SK-N-SH (cell line): ENCODE measurements at regions not wholly inside any gene's neighbourhood (a gene's known extent, or its start where the extent isn't known, plus 50 kb on each side); places are given as distances from the start of the nearest gene placed in this dataset.

Experiments
- CTCF ChIA-PET: fragments of 300-600, 350-600 bp; formaldehyde crosslinking; extraction: SDS; loops from one replicate; lab custom pipeline; 2021; lab: Yijun Ruan, JAX
- POLR2A ChIA-PET: fragments of 350-600 bp; sonication (Branson Sonifier 250); formaldehyde crosslinking; extraction: SDS; loops from one replicate; lab custom pipeline; 2020; ENCODE audit warnings: antibody characterized with exemption, inconsistent platforms; lab: Yijun Ruan, JAX
- DNase-seq: peaks from one replicate; pipeline ENCODE4 v3.0.0; 2012
- H2AFZ ChIP-seq: fragments of 200-600 bp; sonication (generic); 2 replicates; pipeline ENCODE4 v1.8.1; 2016; ENCODE audit warnings: antibody characterized with exemption, mild to moderate bottlenecking, low read depth
- H3F3A ChIP-seq: fragments of 200-600 bp; sonication (generic); replicated peaks from 2 replicates; pipeline ENCODE3; 2016; ENCODE audit warnings: antibody characterized with exemption, mild to moderate bottlenecking; ENCODE audit not compliant: insufficient read depth
- H3K27ac ChIP-seq, 2 experiments: fragments of 200-500 bp in 1 of 2; fragments of 200-600 bp in 1 of 2; sonication (Bioruptor generic) in 1 of 2; sonication (generic), shearing (Covaris generic) in 1 of 2; 2 replicates each; pipeline versions ENCODE4 v1.5.1 to v1.6.1; 2014 to 2016; ENCODE audit warnings: low read depth in 2 of 2, inconsistent platforms in 1 of 2, low read length in 1 of 2, mild to moderate bottlenecking in 1 of 2, mixed read lengths in 1 of 2
- H3K27me3 ChIP-seq: fragments of 200-600 bp; sonication (generic), shearing (Covaris generic); 2 replicates; pipeline ENCODE4 v1.6.1; 2016; ENCODE audit warnings: mixed run types; ENCODE audit not compliant: insufficient read depth
- H3K36me3 ChIP-seq, 2 experiments: fragments of 200-500 bp in 1 of 2; fragments of 200-600 bp in 1 of 2; sonication (Bioruptor generic) in 1 of 2; sonication (generic) in 1 of 2; replicated peaks in 1 of 2; 2 replicates each; pipeline versions ENCODE3 to v1.5.1; 2014 to 2016; ENCODE audit warnings: low read length in 1 of 2, mild to moderate bottlenecking in 1 of 2; ENCODE audit not compliant: insufficient read depth in 2 of 2, control insufficient read depth in 1 of 2
- H3K4me1 ChIP-seq, 2 experiments: fragments of 200-500 bp in 1 of 2; fragments of 200-600 bp in 1 of 2; sonication (Bioruptor generic) in 1 of 2; sonication (generic), shearing (Covaris generic) in 1 of 2; 2 replicates each; pipeline versions ENCODE4 v1.5.1 to v1.6.1; 2014 to 2016; ENCODE audit warnings: low read depth in 1 of 2, low read length in 1 of 2, mixed run types in 1 of 2; ENCODE audit not compliant: insufficient read depth in 2 of 2, control insufficient read depth in 1 of 2
- H3K4me2 ChIP-seq: fragments of 200-600 bp; sonication (generic), shearing (Covaris generic); 2 replicates; pipeline ENCODE4 v1.6.1; 2017; ENCODE audit warnings: mixed run types
- H3K4me3 ChIP-seq, 2 experiments: fragments of 200-500 bp in 1 of 2; fragments of 200-600 bp in 1 of 2; sonication (Bioruptor generic) in 1 of 2; sonication (generic), shearing (Covaris generic) in 1 of 2; 2 replicates each; pipeline versions ENCODE4 v1.5.1 to v1.8.1; 2014 to 2016; ENCODE audit warnings: low read depth in 2 of 2, inconsistent platforms in 1 of 2, low read length in 1 of 2, mild to moderate bottlenecking in 1 of 2, mixed read lengths in 1 of 2, moderate library complexity in 1 of 2
- H3K79me2 ChIP-seq: fragments of 200-600 bp; sonication (generic); 2 replicates; pipeline ENCODE4 v1.8.1; 2017; ENCODE audit warnings: mild to moderate bottlenecking; ENCODE audit not compliant: insufficient read depth
- H3K9ac ChIP-seq: fragments of 200-600 bp; sonication (generic); 2 replicates; pipeline ENCODE4 v1.6.1; 2017; ENCODE audit warnings: mixed run types
- H3K9me2 ChIP-seq: fragments of 200-600 bp; sonication (generic); 2 replicates; pipeline ENCODE4 v1.6.1; 2017; ENCODE audit warnings: mixed run types
- H3K9me3 ChIP-seq: fragments of 200-600 bp; sonication (generic); 2 replicates; pipeline ENCODE4 v1.6.1; 2017; ENCODE audit warnings: mixed run types, mild to moderate bottlenecking, moderate library complexity
- H4K20me1 ChIP-seq: fragments of 200-600 bp; sonication (generic); 2 replicates; pipeline ENCODE4 v1.6.1; 2017; ENCODE audit warnings: mild to moderate bottlenecking, mixed run types; ENCODE audit not compliant: insufficient read depth
- CHD2 ChIP-seq: fragments of 150-350 bp; IDR thresholded peaks from 2 replicates; pipeline ENCODE4 v1.6.1; 2018; ENCODE audit warnings: low read length; ENCODE audit not compliant: partially characterized antibody
- ELF1 ChIP-seq: IDR thresholded peaks from 2 replicates; pipeline ENCODE4 v1.4.0; 2012
- FOSL2 ChIP-seq: IDR thresholded peaks from 2 replicates; pipeline ENCODE4 v1.4.0; 2012; ENCODE audit warnings: low read depth, mild to moderate bottlenecking, moderate library complexity, borderline replicate concordance
- FOXJ3 ChIP-seq: sonication (generic); formaldehyde crosslinking; IDR thresholded peaks from 2 replicates; pipeline ENCODE4 v1.5.1; 2020; ENCODE audit warnings: mild to moderate bottlenecking, missing genetic modification reagents
- FOXM1 ChIP-seq: IDR thresholded peaks from 2 replicates; pipeline ENCODE4 v1.4.0; 2012; ENCODE audit warnings: low read depth, mild to moderate bottlenecking
- GABPA ChIP-seq: IDR thresholded peaks from 2 replicates; pipeline ENCODE4 v1.4.0; 2012; ENCODE audit warnings: low read depth, mild to moderate bottlenecking
- GATA2 ChIP-seq: sonication (generic); formaldehyde crosslinking; IDR thresholded peaks from 2 replicates; pipeline ENCODE4 v1.5.0; 2020; ENCODE audit warnings: mild to moderate bottlenecking, missing genetic modification reagents
- JUND ChIP-seq: IDR thresholded peaks from 2 replicates; pipeline ENCODE4 v1.4.0; 2012
- NRF1 ChIP-seq: IDR thresholded peaks from 2 replicates; pipeline ENCODE4 v1.6.1; 2012; ENCODE audit warnings: low read depth, mild to moderate bottlenecking, low read length
- RAD21 ChIP-seq: IDR thresholded peaks from 2 replicates; pipeline ENCODE4 v1.6.1; 2012; ENCODE audit warnings: mild to moderate bottlenecking, low read length
- RCOR1 ChIP-seq: fragments of 150-350 bp; IDR thresholded peaks from 2 replicates; pipeline ENCODE4 v1.6.1; 2017; ENCODE audit warnings: antibody characterized with exemption, low read length
- RFX5 ChIP-seq: IDR thresholded peaks from 2 replicates; pipeline ENCODE4 v1.6.1; 2012; ENCODE audit warnings: mild to moderate bottlenecking, improper control_type of control experiment, low read length
- SIN3A ChIP-seq: IDR thresholded peaks from 2 replicates; pipeline ENCODE4 v1.6.1; 2012; ENCODE audit warnings: low read depth, mild to moderate bottlenecking, low read length, moderate library complexity, borderline replicate concordance
- TAF1 ChIP-seq: IDR thresholded peaks from 2 replicates; pipeline ENCODE4 v1.6.1; 2012; ENCODE audit warnings: low read depth, mild to moderate bottlenecking, low read length, moderate library complexity, borderline replicate concordance
- TCF12 ChIP-seq: IDR thresholded peaks from 2 replicates; pipeline ENCODE4 v1.4.0; 2012
- TEAD4 ChIP-seq: IDR thresholded peaks from 2 replicates; pipeline ENCODE4 v1.4.0; 2012; ENCODE audit warnings: mild to moderate bottlenecking, borderline replicate concordance; ENCODE audit not compliant: insufficient read depth
- WGBS: methylation state at CpG from one replicate; pipeline ENCODE4 v1.1.6; 2017; ENCODE audit warnings: low lambda C conversion rate; 5-methylcytosine and 5-hydroxymethylcytosine counted together
- TF ChIP-seq, protein P1 (sequence below): IDR thresholded peaks from 2 replicates; pipeline ENCODE4 v1.4.0; 2012; ENCODE audit warnings: low read depth
- TF ChIP-seq, protein P2 (sequence below): IDR thresholded peaks from 2 replicates; pipeline ENCODE4; 2012
- TF ChIP-seq, protein P3 (sequence below): fragments of 150-350 bp; IDR thresholded peaks from 2 replicates; pipeline ENCODE4 v1.6.1; 2016; ENCODE audit warnings: mild to moderate bottlenecking, low read depth, low read length
- TF ChIP-seq, protein P4 (sequence below): fragments of 150-350 bp; IDR thresholded peaks from 2 replicates; pipeline ENCODE4 v1.6.1; 2017; ENCODE audit warnings: antibody characterized with exemption, low read length, low read depth, borderline replicate concordance

DNA sequence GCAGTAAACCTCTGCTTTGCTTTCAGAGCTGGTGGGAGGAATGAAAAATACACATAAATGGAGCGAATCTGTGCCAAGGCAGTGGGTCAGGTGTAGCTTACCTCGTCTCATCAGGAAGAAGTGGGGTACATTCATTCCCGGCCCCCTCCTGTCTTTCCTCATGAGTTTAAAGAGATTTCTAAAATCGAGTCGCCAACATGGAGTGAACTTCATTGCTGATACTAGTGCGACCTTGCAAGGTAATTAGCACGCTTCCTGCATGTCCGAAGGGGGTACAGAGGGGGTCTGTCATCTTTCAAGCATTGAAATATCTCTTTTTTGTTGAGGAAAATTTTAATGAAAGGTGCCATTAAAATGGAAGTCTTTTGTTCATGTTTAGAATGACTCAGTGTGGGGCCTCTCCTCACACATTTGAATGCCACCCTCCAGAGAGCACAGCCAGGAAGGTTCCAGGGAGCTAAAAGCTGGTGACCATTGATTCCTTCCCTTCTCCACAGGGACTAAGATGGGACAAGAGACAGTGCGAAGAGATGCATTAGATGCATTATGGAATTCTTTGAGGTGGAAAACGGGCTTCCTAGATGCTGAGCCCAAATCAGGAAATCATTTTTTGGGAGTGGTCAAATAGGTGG lies 114.2 kb downstream of the IRX1 start:
- TF ChIP-seq ELF1, result no peak
- TF ChIP-seq RFX5, result no peak
- no peak for TF ChIP-seq NRF1
- TF ChIP-seq TEAD4, result no peak
- TF ChIP-seq, protein P1, sequence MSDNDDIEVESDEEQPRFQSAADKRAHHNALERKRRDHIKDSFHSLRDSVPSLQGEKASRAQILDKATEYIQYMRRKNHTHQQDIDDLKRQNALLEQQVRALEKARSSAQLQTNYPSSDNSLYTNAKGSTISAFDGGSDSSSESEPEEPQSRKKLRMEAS, result no peak
- no peak for TF ChIP-seq RAD21
- no peak for TF ChIP-seq FOXJ3 (CRISPR knock-in tag)
- TF ChIP-seq CHD2, result no peak
- TF ChIP-seq, protein P2, sequence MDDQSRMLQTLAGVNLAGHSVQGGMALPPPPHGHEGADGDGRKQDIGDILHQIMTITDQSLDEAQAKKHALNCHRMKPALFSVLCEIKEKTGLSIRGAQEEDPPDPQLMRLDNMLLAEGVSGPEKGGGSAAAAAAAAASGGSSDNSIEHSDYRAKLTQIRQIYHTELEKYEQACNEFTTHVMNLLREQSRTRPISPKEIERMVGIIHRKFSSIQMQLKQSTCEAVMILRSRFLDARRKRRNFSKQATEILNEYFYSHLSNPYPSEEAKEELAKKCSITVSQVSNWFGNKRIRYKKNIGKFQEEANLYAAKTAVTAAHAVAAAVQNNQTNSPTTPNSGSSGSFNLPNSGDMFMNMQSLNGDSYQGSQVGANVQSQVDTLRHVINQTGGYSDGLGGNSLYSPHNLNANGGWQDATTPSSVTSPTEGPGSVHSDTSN, result no peak
- no peak for TF ChIP-seq TCF12
- no peak for TF ChIP-seq FOXM1
- TF ChIP-seq GABPA, result no peak
- no peak for TF ChIP-seq TAF1
- Histone ChIP-seq H3K4me3 (no peak overlapping the region), H3K36me3 (no peaks in the 10 kb centered on the region), H3K9ac (no peak overlapping the region), H4K20me1 (no peaks in the 10 kb centered on the region), H3K27me3 (no peaks in the 10 kb centered on the region), H3K9me3 (no peaks in the 10 kb centered on the region), H3K4me1 (no peaks in the 10 kb centered on the region), H3K9me2 (no peaks in the 10 kb centered on the region), H3K4me2 (no peak overlapping the region), H3F3A (no peaks in the 10 kb centered on the region), H3K79me2 (no peaks in the 10 kb centered on the region), H3K27ac (no peak overlapping the region), H2AFZ (no peak overlapping the region)
- WGBS, result under 1% methylated on average over 10 of the region's 10 CpGs
- no peak for DNase-seq
- ChIA-PET POLR2A (no interaction called here), CTCF (no interaction called here)

DNA sequence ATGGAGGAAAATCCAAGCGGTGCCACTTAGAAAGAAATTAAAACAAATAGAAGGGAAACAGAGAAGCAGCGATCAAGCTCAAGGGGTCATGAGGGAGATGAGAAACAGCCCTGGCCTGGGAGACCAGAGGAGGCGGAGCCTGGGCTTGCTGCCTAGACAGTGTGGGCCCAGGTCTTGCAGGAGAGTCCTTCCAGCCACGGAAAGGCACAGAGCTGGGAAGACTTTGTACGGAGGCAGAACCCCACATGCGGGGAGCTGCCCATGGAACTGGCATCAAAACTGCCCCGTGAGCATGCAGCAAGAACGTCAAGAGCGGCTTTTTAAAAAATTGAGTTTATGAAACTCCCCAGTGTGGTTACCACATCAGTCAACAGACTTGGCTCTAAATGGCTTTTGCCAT lies 119.4 kb downstream of the IRX1 start:
- Histone ChIP-seq H3K9me3 (no peaks in the 10 kb centered on the region), H3K9ac (no peak overlapping the region), H3K9me2 (no peaks in the 10 kb centered on the region), H2AFZ (no peak overlapping the region), H3F3A (no peaks in the 10 kb centered on the region), H3K4me1 (no peaks in the 10 kb centered on the region), H3K4me2 (no peak overlapping the region), H3K79me2 (no peaks in the 10 kb centered on the region), H3K27me3 (no peaks in the 10 kb centered on the region), H3K4me3 (no peak overlapping the region), H4K20me1 (no peaks in the 10 kb centered on the region)
- ChIA-PET CTCF (no interaction called here), POLR2A (no interaction called here)
- no peak for DNase-seq
- 10% methylated on average over 9 of the region's 9 CpGs for WGBS
- no peak for TF ChIP-seq JUND
- TF ChIP-seq GABPA, result no peak
- TF ChIP-seq TAF1, result no peak
- TF ChIP-seq, all 33 proteins: peak for 0
- Histone ChIP-seq H3K36me3 (no peaks in the 10 kb centered on the region), H3K27ac (no peak overlapping the region)

DNA sequence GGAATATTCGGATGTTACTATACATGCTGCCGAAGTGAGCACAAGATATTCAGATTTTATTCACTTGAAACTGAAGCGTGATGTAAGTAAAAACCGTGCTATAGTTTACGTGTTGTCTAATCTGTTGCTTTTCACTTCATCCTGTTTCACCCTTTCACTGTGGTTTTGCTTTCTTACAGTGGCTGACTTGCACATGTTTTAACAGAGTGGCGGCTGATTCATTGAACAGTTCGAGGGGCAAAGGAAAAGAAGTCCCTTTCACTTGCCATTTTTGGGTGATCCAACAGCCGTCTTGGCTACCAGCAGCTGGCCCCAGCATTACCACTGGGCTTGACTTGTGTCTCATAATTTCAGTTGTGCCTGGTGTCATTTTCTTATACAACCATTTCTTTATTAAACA lies 134.0 kb downstream of the IRX1 start:
- no peak overlapping the region for H2AFZ ChIP-seq
- CTCF ChIA-PET, result no interaction called here
- no peaks in the 10 kb centered on the region for H3K79me2 ChIP-seq
- no peak for DNase-seq
- no peaks in the 10 kb centered on the region for H3K36me3 ChIP-seq
- POLR2A ChIA-PET, result no interaction called here
- no peak overlapping the region for H3K4me3 ChIP-seq
- no peak overlapping the region for H3K9ac ChIP-seq
- no peaks in the 10 kb centered on the region for H4K20me1 ChIP-seq
- H3K4me1 ChIP-seq, result no peaks in the 10 kb centered on the region
- H3K9me2 ChIP-seq, result no peaks in the 10 kb centered on the region
- no peaks in the 10 kb centered on the region for H3K9me3 ChIP-seq
- no peaks in the 10 kb centered on the region for H3F3A ChIP-seq
- no peak overlapping the region for H3K27ac ChIP-seq
- WGBS, result 2% methylated on average over 8 of the region's 8 CpGs
- no peaks in the 10 kb centered on the region for H3K27me3 ChIP-seq
- H3K4me2 ChIP-seq, result no peak overlapping the region
- TF ChIP-seq RAD21 (no peak), FOSL2 (no peak), GABPA (no peak), RCOR1 (no peak), ELF1 (no peak), GATA2 (CRISPR knock-in tag) (no peak), NRF1 (no peak), SIN3A (no peak)
- TF ChIP-seq, protein P3, sequence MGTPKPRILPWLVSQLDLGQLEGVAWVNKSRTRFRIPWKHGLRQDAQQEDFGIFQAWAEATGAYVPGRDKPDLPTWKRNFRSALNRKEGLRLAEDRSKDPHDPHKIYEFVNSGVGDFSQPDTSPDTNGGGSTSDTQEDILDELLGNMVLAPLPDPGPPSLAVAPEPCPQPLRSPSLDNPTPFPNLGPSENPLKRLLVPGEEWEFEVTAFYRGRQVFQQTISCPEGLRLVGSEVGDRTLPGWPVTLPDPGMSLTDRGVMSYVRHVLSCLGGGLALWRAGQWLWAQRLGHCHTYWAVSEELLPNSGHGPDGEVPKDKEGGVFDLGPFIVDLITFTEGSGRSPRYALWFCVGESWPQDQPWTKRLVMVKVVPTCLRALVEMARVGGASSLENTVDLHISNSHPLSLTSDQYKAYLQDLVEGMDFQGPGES, result no peak
- TF ChIP-seq, protein P1, result no peak
- TF ChIP-seq, protein P4, sequence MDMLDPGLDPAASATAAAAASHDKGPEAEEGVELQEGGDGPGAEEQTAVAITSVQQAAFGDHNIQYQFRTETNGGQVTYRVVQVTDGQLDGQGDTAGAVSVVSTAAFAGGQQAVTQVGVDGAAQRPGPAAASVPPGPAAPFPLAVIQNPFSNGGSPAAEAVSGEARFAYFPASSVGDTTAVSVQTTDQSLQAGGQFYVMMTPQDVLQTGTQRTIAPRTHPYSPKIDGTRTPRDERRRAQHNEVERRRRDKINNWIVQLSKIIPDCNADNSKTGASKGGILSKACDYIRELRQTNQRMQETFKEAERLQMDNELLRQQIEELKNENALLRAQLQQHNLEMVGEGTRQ, result no peak
- TF ChIP-seq, protein P2, result no peak
